NCI-H1092 treated with DMSO at 0.1 percent for 48 hours (cell line): ENCODE measurements at regions not wholly inside any gene's neighbourhood (a gene's known extent, or its start where the extent isn't known, plus 50 kb on each side); places are given as distances from the start of the nearest gene placed in this dataset.

Experiments used
- DNase-seq: peaks from one replicate; lab custom pipeline; 2025; lab: John Stamatoyannopoulos, UW

- DNase-seq, result no peak
Observed at GRCh38 chr9:87818308-87818707, 64.4 kb upstream of the SPATA31E1 start.

- DNase-seq, result no peak
Observed at GRCh38 chr9:87824216-87824875, 58.3 kb upstream of the SPATA31E1 start.

DNA sequence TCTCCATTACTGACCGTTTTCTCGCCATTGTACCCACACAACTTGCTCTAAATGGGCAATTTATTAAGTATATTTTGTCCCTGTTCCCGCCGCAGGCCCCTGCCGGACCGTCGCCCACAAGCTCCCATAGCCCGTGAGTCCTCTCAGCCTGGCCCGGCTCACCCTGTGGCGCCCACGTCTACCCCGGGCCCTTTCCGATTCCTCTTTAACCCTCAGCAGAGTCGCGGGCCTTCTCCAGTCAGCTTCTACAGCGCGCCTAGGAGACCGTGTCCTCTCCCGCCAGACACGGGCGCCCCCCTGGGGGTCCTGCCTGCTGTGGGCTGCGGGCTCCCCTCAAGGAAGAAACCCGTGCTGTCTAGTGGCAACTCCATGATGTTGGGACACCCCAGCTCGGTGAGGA lies 57.8 kb upstream of the SPATA31E1 start:
- DNase-seq, result no peak

GRCh38 chr9:87826331-87826730 lies 56.3 kb upstream of the SPATA31E1 start:
- DNase-seq, result no peak

DNA sequence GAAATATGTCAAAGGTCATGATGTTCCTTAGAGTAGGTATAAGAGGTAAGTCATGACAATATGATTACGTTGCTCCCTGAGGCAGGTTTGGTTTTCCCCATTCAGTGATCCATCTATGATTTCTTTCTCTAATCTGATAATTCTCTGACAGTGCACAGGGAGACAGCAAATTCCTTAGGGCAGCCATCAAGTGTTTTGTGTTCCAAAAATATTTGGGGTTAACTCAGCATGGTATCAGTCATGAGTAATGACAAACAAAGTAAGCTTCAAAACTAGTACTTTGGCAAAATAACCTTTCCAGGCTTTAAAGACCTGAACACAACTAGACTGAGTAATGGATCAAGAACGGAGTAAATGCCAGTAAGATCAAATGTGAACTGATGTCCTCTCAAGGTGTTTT lies 55.3 kb upstream of the SPATA31E1 start:
- no peak for DNase-seq

GRCh38 chr9:87829756-87830155 lies 52.9 kb upstream of the SPATA31E1 start:
- no peak for DNase-seq

- DNase-seq, result no peak
Observed at GRCh38 chr9:87830446-87830845, 52.2 kb upstream of the SPATA31E1 start.

- DNase-seq, result no peak
Observed at GRCh38 chr9:87831159-87831558, 51.5 kb upstream of the SPATA31E1 start.
